ENCODE measurements at regions not wholly inside any gene's neighbourhood (a gene's known extent, or its start where the extent isn't known, plus 50 kb on each side); places are given as distances from the start of the nearest gene placed in this dataset.

- Mint-ChIP-seq H3K36me3 (no peaks in the 10 kb centered on the region), H3K4me3 (no peak overlapping the region), H3K4me1 (peaks cover 12% of the 10 kb centered on the region), H3K27me3 (ENCODE audit: low read depth) (peaks cover 49% of the 10 kb centered on the region), H3K27ac (no peak overlapping the region), H3K9me3 (no peaks in the 10 kb centered on the region)
- DNase-seq (ENCODE audit: low spot score in 2 of 2, unreplicated experiment in 2 of 2), result no peak
- no peak for TF ChIP-seq CTCF (IDR thresholded peaks at IDR 0.05; ENCODE audit: unreplicated experiment)
Observed at GRCh38 chr6:14838133-14838583, 407.7 kb upstream of the JARID2 start.

- DNase-seq (ENCODE audit: low spot score in 2 of 2, unreplicated experiment in 2 of 2), result no peak
- Mint-ChIP-seq H3K4me1 (peaks cover 12% of the 10 kb centered on the region), H3K9me3 (no peaks in the 10 kb centered on the region), H3K27ac (no peak overlapping the region), H3K36me3 (no peaks in the 10 kb centered on the region), H3K27me3 (ENCODE audit: low read depth) (peaks cover 34% of the 10 kb centered on the region), H3K4me3 (no peak overlapping the region)
- no peak for TF ChIP-seq CTCF (IDR thresholded peaks at IDR 0.05; ENCODE audit: unreplicated experiment)
Observed at GRCh38 chr6:14841901-14842421, 403.9 kb upstream of the JARID2 start.

- no peak for TF ChIP-seq CTCF (IDR thresholded peaks at IDR 0.05; ENCODE audit: unreplicated experiment)
- H3K4me1 Mint-ChIP-seq, result no peaks in the 10 kb centered on the region
- no peaks in the 10 kb centered on the region for H3K9me3 Mint-ChIP-seq
- peaks cover 27% of the 10 kb centered on the region for H3K27me3 Mint-ChIP-seq (ENCODE audit: low read depth)
- no peaks in the 10 kb centered on the region for H3K36me3 Mint-ChIP-seq
- no peak for DNase-seq (ENCODE audit: low spot score in 2 of 2, unreplicated experiment in 2 of 2)
- H3K27ac Mint-ChIP-seq, result no peak overlapping the region
- H3K4me3 Mint-ChIP-seq, result no peak overlapping the region
Observed at GRCh38 chr6:14844411-14844810, 401.5 kb upstream of the JARID2 start.

- no peak for TF ChIP-seq CTCF (IDR thresholded peaks at IDR 0.05; ENCODE audit: unreplicated experiment)
- Mint-ChIP-seq H3K4me1 (no peaks in the 10 kb centered on the region), H3K27me3 (ENCODE audit: low read depth) (peaks cover 34% of the 10 kb centered on the region), H3K4me3 (no peak overlapping the region), H3K9me3 (no peaks in the 10 kb centered on the region), H3K27ac (no peak overlapping the region), H3K36me3 (no peaks in the 10 kb centered on the region)
- DNase-seq (ENCODE audit: low spot score in 2 of 2, unreplicated experiment in 2 of 2), result no peak
Observed at GRCh38 chr6:14848019-14848418, 397.9 kb upstream of the JARID2 start.

- no peaks in the 10 kb centered on the region for H3K9me3 Mint-ChIP-seq
- DNase-seq (ENCODE audit: low spot score in 2 of 2, unreplicated experiment in 2 of 2), result no peak
- TF ChIP-seq CTCF (IDR thresholded peaks at IDR 0.05; ENCODE audit: unreplicated experiment), result no peak
- no peak overlapping the region for H3K4me3 Mint-ChIP-seq
- H3K36me3 Mint-ChIP-seq, result no peaks in the 10 kb centered on the region
- H3K4me1 Mint-ChIP-seq, result no peaks in the 10 kb centered on the region
- H3K27me3 Mint-ChIP-seq (ENCODE audit: low read depth), result peaks cover 41% of the 10 kb centered on the region
- H3K27ac Mint-ChIP-seq, result no peak overlapping the region
Observed at GRCh38 chr6:14849185-14849584, 396.7 kb upstream of the JARID2 start.

GRCh38 chr6:14851281-14851680 lies 394.6 kb upstream of the JARID2 start:
- TF ChIP-seq CTCF (IDR thresholded peaks at IDR 0.05; ENCODE audit: unreplicated experiment), result no peak
- Mint-ChIP-seq H3K4me1 (peaks cover 13% of the 10 kb centered on the region), H3K27ac (no peak overlapping the region), H3K9me3 (no peaks in the 10 kb centered on the region), H3K4me3 (no peak overlapping the region), H3K36me3 (no peaks in the 10 kb centered on the region), H3K27me3 (ENCODE audit: low read depth) (peaks cover 37% of the 10 kb centered on the region)
- DNase-seq (ENCODE audit: low spot score in 2 of 2, unreplicated experiment in 2 of 2), result no peak
